ENCODE measurements at regions not wholly inside any gene's neighbourhood (a gene's known extent, or its start where the extent isn't known, plus 50 kb on each side); places are given as distances from the start of the nearest gene placed in this dataset.

- no peak for TF ChIP-seq CTCF (IDR thresholded peaks at IDR 0.05 in 8 of 11, conservative IDR thresholded peaks at IDR 0.05 in 3 of 11)
- no peak for TF ChIP-seq POLR2A (IDR thresholded peaks at IDR 0.05)
- no peak for TF ChIP-seq POLR2AphosphoS5 (IDR thresholded peaks at IDR 0.05)
- Histone ChIP-seq H3K36me3 (no peaks in the 10 kb centered on the region), H3K9me3 (no peaks in the 10 kb centered on the region), H3K27me3 (replicated peaks in 1 of 7) (no peaks in the 10 kb centered on the region), H3K27ac (no peak overlapping the region), H3K4me3 (no peak overlapping the region), H3K4me1 (no peaks in the 10 kb centered on the region)
- intact Hi-C loops (cut with DNase I; ENCODE audit: low total_unique reads), result no loop called here
- no peak for DNase-seq
- WGBS, 5 donors, result 60 to 87% (median 77%) methylated on average over 1 of the region's 1 CpG
These were observed 208.1 kb downstream of the SOX4 start for GRCh38 chr6:21801446-21802174.

- no peaks in the 10 kb centered on the region for H3K9me3 ChIP-seq
- no peak for DNase-seq
- H3K4me1 ChIP-seq, result no peaks in the 10 kb centered on the region
- H3K36me3 ChIP-seq, result no peaks in the 10 kb centered on the region
- no peak overlapping the region for H3K4me3 ChIP-seq
- no peak overlapping the region for H3K27ac ChIP-seq
- TF ChIP-seq CTCF (IDR thresholded peaks at IDR 0.05 in 8 of 11, conservative IDR thresholded peaks at IDR 0.05 in 3 of 11) (no peak), POLR2AphosphoS5 (IDR thresholded peaks at IDR 0.05) (no peak), POLR2A (IDR thresholded peaks at IDR 0.05) (no peak)
- H3K27me3 ChIP-seq (replicated peaks in 1 of 7), result no peaks in the 10 kb centered on the region
- intact Hi-C loops (cut with DNase I; ENCODE audit: low total_unique reads), result no loop called here
- WGBS, 5 donors, result 73 to 87% (median 80%) methylated on average over 2 of the region's 2 CpGs
These were observed 208.7 kb downstream of the SOX4 start for GRCh38 chr6:21802175-21802822.

- DNase-seq, result no peak
- H3K4me3 ChIP-seq, result no peak overlapping the region
- H3K4me1 ChIP-seq, result peaks cover 0 to 13% (median 5%) of the 10 kb centered on the region in 6 donors
- TF ChIP-seq CTCF (IDR thresholded peaks at IDR 0.05 in 8 of 11, conservative IDR thresholded peaks at IDR 0.05 in 3 of 11) (no peak), POLR2AphosphoS5 (IDR thresholded peaks at IDR 0.05) (no peak), POLR2A (IDR thresholded peaks at IDR 0.05) (no peak)
- H3K27ac ChIP-seq, result no peak overlapping the region
- H3K9me3 ChIP-seq, result no peaks in the 10 kb centered on the region
- intact Hi-C loops (cut with DNase I; ENCODE audit: low total_unique reads), result no loop called here
- H3K36me3 ChIP-seq, result no peaks in the 10 kb centered on the region
- no peaks in the 10 kb centered on the region for H3K27me3 ChIP-seq (replicated peaks in 1 of 7)
- 77 to 95% (median 90%) methylated on average over 8 of the region's 8 CpGs for WGBS, 5 donors
These were observed 211.5 kb downstream of the SOX4 start for GRCh38 chr6:21804941-21805610.
